Left lung (tissue), 4 donors: ENCODE measurements at regions not wholly inside any gene's neighbourhood (a gene's known extent, or its start where the extent isn't known, plus 50 kb on each side); places are given as distances from the start of the nearest gene placed in this dataset.
A peak's percentile ranks its signal among the peaks of the same experiment; 100 is the strongest.

ENCODE experiments used
- ATAC-seq: fragments of 200-7000 bp; cut with Tn5 transposase; one replicate; pipeline ENCODE4 v1.9.1; 2020; ENCODE audit warnings: moderate library complexity
- DNase-seq, 4 donors: peaks; one replicate each; pipeline ENCODE4 v3.0.0-alpha.2; 2013 to 2020
- H3K27ac ChIP-seq, 2 donors: fragments of 200-600 bp; sonication (generic) in 1 of 2; one replicate each; pipeline versions ENCODE4 v1.5.0 to v1.8.0; 2020 to 2021
- H3K27me3 ChIP-seq, 2 donors: fragments of 200-600 bp; sonication (generic) in 1 of 2; one replicate each; pipeline versions ENCODE4 v1.5.0 to v1.8.0; 2020 to 2021
- H3K36me3 ChIP-seq, 2 donors: fragments of 200-600 bp; sonication (generic) in 1 of 2; one replicate each; pipeline versions ENCODE4 v1.5.0 to v1.8.0; 2020 to 2021
- H3K4me1 ChIP-seq, 2 donors: fragments of 200-600 bp; one replicate each; pipeline ENCODE4 v1.8.0; 2021
- H3K4me3 ChIP-seq, 2 donors: fragments of 200-600 bp; sonication (generic) in 1 of 2; one replicate each; pipeline versions ENCODE4 v1.5.0 to v1.8.0; 2020 to 2021; ENCODE audit warnings: mild to moderate bottlenecking in 1 of 2
- H3K9me3 ChIP-seq, 2 donors: fragments of 200-600 bp; sonication (generic) in 1 of 2; one replicate each; pipeline versions ENCODE4 v1.5.0 to v1.8.0; 2020 to 2021
- intact Hi-C, 2 donors: fragments of 100-400 bp; cut with DNase I; formaldehyde crosslinking; loops; one replicate each; pipeline versions ENCODE4 v1.11.2 to v1.14.2; 2022
- TF ChIP-seq, protein P1 (sequence below), 2 donors: fragments of 200-600 bp; sonication (generic) in 1 of 2; IDR thresholded peaks; one replicate each; pipeline versions ENCODE4 v1.5.0 to v1.8.0; 2021; ENCODE audit warnings: antibody characterized with exemption in 2 of 2
- donor health status: DM: no; HTN: yes; CAD: no.
- donor health status: DM: no; HTN: no; CAD: no.

DNA sequence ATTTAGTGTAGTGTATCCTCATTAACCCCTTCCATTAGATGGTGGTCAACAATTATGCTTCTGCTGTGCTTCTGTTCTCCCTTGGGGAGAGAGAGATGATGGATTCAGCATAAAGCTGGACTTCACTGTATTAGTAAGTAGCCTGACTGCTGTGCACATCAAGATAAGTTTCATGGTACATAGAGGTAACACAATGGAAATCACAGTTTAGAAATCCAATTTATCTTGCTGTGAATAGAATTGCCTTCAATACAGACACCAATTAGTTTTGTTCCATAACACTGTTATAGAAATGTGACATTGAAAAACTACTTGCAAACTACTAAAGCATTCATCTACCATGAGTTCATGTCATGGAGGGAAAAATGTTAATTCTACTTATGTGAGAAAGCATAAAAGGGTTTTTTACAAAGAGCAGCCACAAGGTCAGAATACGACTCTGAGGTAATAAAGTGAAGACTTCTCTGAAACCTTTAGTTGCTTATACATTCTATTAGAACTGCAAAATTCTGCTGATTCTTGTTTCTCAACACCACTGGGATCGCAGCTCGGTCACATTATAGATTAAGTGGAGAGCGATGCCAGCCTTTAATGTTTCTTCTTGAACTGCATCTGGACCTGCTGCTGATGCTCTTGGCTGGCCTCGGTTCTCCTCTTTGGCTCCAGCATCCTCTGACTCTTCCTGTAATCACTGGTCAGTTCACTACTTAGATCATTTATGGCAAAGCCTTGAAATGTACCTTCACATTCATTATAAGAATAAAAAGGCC, 190.8 kb downstream of the ATP23 start:
- ATAC-seq (no peak), DNase-seq (no peak)
- intact Hi-C loops: no loop called here
- Histone ChIP-seq H3K27ac (no peak overlapping the region), H3K4me3 (no peak overlapping the region), H3K36me3 (no peaks in the 10 kb centered on the region), H3K9me3 (peaks cover 0 to 2% of the 10 kb centered on the region in 2 donors), H3K27me3 (no peaks in the 10 kb centered on the region), H3K4me1 (no peaks in the 10 kb centered on the region)
- TF ChIP-seq, protein P1, sequence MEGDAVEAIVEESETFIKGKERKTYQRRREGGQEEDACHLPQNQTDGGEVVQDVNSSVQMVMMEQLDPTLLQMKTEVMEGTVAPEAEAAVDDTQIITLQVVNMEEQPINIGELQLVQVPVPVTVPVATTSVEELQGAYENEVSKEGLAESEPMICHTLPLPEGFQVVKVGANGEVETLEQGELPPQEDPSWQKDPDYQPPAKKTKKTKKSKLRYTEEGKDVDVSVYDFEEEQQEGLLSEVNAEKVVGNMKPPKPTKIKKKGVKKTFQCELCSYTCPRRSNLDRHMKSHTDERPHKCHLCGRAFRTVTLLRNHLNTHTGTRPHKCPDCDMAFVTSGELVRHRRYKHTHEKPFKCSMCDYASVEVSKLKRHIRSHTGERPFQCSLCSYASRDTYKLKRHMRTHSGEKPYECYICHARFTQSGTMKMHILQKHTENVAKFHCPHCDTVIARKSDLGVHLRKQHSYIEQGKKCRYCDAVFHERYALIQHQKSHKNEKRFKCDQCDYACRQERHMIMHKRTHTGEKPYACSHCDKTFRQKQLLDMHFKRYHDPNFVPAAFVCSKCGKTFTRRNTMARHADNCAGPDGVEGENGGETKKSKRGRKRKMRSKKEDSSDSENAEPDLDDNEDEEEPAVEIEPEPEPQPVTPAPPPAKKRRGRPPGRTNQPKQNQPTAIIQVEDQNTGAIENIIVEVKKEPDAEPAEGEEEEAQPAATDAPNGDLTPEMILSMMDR (IDR thresholded peaks at IDR 0.05): no peak

DNA sequence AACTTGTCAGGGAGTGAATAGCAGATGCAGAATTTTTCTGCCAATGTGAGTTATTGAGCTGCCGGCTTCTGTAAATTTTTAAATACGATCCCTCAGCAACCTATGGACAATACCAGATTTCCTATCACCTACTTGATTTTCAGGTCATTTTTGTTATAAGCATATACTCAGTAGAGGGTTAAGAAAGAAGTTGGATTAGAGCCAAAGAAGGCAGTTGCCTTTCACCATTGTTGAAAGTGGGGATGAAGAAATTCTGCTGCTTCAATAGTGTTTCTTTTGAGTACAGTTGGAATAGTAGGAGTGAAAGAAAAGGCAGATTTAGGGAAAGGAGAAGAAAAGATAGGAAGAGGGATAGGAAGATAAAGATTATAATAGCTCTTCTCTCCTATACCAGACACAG, 197.1 kb downstream of the ATP23 start:
- DNase-seq: peak in 2 of 4 donors; percentile 49 to 64
- ATAC-seq: no peak

DNA sequence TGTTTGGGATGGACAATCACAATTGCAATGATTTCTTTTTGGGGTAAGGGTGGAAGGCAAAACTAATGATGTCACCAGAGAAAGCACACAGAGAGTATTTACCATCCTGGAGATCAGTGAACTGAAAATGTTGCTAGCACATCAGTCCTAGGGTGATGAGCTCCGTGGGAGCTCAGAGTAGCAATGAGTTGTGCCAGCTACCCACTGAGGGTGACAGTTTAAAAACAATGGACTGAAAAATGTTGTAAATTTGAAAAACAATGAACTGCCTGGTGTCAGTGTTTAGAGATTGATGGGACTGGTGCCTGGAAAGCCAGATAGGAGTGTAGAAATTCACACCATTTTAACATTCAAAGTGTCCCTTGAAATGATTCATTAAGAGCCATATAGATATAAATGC, 198.5 kb downstream of the ATP23 start:
- intact Hi-C loops: no loop called here
- Histone ChIP-seq H3K4me3 (no peak overlapping the region), H3K4me1 (no peaks in the 10 kb centered on the region), H3K36me3 (no peaks in the 10 kb centered on the region), H3K27ac (no peak overlapping the region), H3K27me3 (no peaks in the 10 kb centered on the region), H3K9me3 (peaks cover 0 to 11% of the 10 kb centered on the region in 2 donors)
- DNase-seq (no peak), ATAC-seq (no peak)
- TF ChIP-seq, protein P1 (IDR thresholded peaks at IDR 0.05): no peak

More for the DNA sequence above, 197.1 kb downstream of the ATP23 start:
- intact Hi-C loops: no loop called here
- Histone ChIP-seq H3K27me3 (no peaks in the 10 kb centered on the region), H3K27ac (no peak overlapping the region), H3K4me3 (no peak overlapping the region), H3K9me3 (peaks cover 0 to 8% of the 10 kb centered on the region in 2 donors), H3K4me1 (no peaks in the 10 kb centered on the region), H3K36me3 (no peaks in the 10 kb centered on the region)
- TF ChIP-seq, protein P1 (IDR thresholded peaks at IDR 0.05): no peak

DNA sequence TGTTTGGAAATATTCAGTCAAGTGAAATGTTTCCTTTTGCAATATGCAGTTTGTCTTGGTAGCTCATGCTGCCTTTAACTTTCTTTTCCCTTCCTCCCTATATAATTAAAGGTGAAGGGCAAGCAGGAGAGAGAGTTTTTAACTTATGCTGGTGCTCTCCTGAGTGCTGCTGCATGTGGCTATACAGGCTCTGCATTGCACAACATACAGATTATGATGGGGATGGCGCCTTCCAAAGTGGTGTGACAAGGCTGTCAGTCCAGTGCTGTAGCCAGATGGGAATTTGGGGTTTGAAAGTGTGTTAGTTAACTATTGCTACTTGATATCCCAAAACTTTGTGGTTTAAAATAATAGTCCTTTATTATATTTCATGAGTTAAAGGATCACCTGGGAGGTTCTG, 199.0 kb downstream of the ATP23 start:
- no peak for DNase-seq

DNA sequence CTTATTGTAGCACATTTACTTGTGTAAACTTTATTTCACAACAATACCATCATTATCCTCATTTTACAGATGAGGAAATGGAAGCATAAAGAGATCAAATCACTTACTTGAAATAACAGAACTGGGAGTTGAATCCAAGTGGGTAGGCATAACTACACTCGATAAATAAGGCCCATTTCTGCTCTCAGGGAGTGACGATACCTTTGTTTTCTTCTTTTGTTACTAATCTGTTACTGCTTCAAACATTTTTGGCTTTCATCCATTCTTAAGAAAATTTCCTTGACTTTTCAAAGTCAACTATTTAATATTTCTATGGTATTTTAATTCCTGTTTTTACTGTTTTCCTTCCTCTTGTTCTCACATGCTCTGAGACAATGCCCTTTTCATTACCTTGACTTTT, 201.6 kb downstream of the ATP23 start:
- ATAC-seq: no peak
- intact Hi-C loops: no loop called here
- Histone ChIP-seq H3K9me3 (peaks cover 0 to 7% of the 10 kb centered on the region in 2 donors), H3K4me1 (no peaks in the 10 kb centered on the region), H3K36me3 (no peaks in the 10 kb centered on the region), H3K27me3 (no peaks in the 10 kb centered on the region), H3K4me3 (no peak overlapping the region), H3K27ac (no peak overlapping the region)
- no peak for DNase-seq
- TF ChIP-seq, protein P1 (IDR thresholded peaks at IDR 0.05): no peak

More for the DNA sequence above, 199.0 kb downstream of the ATP23 start:
- intact Hi-C loops: no loop called here
- TF ChIP-seq, protein P1 (IDR thresholded peaks at IDR 0.05): no peak
- Histone ChIP-seq H3K9me3 (peaks cover 0 to 13% of the 10 kb centered on the region in 2 donors), H3K4me1 (no peaks in the 10 kb centered on the region), H3K4me3 (no peak overlapping the region), H3K36me3 (no peaks in the 10 kb centered on the region), H3K27me3 (no peaks in the 10 kb centered on the region), H3K27ac (no peak overlapping the region)
- no peak for ATAC-seq
